ENCODE measurements at regions not wholly inside any gene's neighbourhood (a gene's known extent, or its start where the extent isn't known, plus 50 kb on each side); places are given as distances from the start of the nearest gene placed in this dataset.

- DNase-seq, result no peak
Observed at GRCh38 chr12:13487326-13487725, 290.8 kb downstream of the EMP1 start.

GRCh38 chr12:13486794-13487193 is 290.3 kb downstream of the EMP1 start:
- DNase-seq, result no peak

- no peak for DNase-seq
Observed at GRCh38 chr12:13478650-13479181, 282.2 kb downstream of the EMP1 start.

GRCh38 chr12:13474381-13474780 is 277.9 kb downstream of the EMP1 start:
- no peak for DNase-seq

GRCh38 chr12:13472690-13473089 is 276.2 kb downstream of the EMP1 start:
- no peak for DNase-seq

- DNase-seq, result no peak
Observed at GRCh38 chr12:13471471-13471870, 274.9 kb downstream of the EMP1 start.

GRCh38 chr12:13465635-13466034 is 269.1 kb downstream of the EMP1 start:
- DNase-seq, result no peak

GRCh38 chr12:13463189-13463588 is 266.7 kb downstream of the EMP1 start:
- no peak for DNase-seq

- DNase-seq, result no peak
Observed at GRCh38 chr12:13462450-13462849, 265.9 kb downstream of the EMP1 start.

- no peak for DNase-seq
Observed at GRCh38 chr12:13455778-13456144, 259.2 kb downstream of the EMP1 start.

GRCh38 chr12:13454991-13455777 is 258.7 kb downstream of the EMP1 start:
- DNase-seq, result no peak

- DNase-seq, result no peak
Observed at GRCh38 chr12:13452955-13453570, 256.5 kb downstream of the EMP1 start.

- no peak for DNase-seq
Observed at GRCh38 chr12:13451776-13452175, 255.2 kb downstream of the EMP1 start.

GRCh38 chr12:13450231-13451080 is 253.9 kb downstream of the EMP1 start:
- DNase-seq, result no peak

- no peak for DNase-seq
Observed at GRCh38 chr12:13444076-13444475, 247.6 kb downstream of the EMP1 start.

GRCh38 chr12:13443498-13443897 is 247.0 kb downstream of the EMP1 start:
- no peak for DNase-seq

GRCh38 chr12:13443028-13443427 is 246.5 kb downstream of the EMP1 start:
- no peak for DNase-seq

- no peak for DNase-seq
Observed at GRCh38 chr12:13442457-13442856, 245.9 kb downstream of the EMP1 start.

- DNase-seq, result no peak
Observed at GRCh38 chr12:13440844-13441243, 244.3 kb downstream of the EMP1 start.

GRCh38 chr12:13437541-13437940 is 241.0 kb downstream of the EMP1 start:
- DNase-seq, result no peak

GRCh38 chr12:13436696-13437391 is 240.3 kb downstream of the EMP1 start:
- DNase-seq, result no peak

GRCh38 chr12:13436182-13436581 is 239.7 kb downstream of the EMP1 start:
- DNase-seq, result no peak

All from cerebellar nuclear complex (tissue), 1 donor.